GM18499 (cell line): ENCODE measurements at regions not wholly inside any gene's neighbourhood (a gene's known extent, or its start where the extent isn't known, plus 50 kb on each side); places are given as distances from the start of the nearest gene placed in this dataset.

Source experiments
- ATAC-seq: cut with Tn5 transposase; IDR thresholded peaks from one replicate; pipeline ENCODE4 v1.9.1; 2021; ENCODE audit warnings: moderate number of reproducible peaks; ENCODE audit not compliant: insufficient read depth, unreplicated experiment

GRCh38 chr10:31081937-31082840 lies 50.5 kb upstream of the ZNF438 start:
- no peak for ATAC-seq

- no peak for ATAC-seq
These were observed 52.1 kb upstream of the ZNF438 start for GRCh38 chr10:31083765-31084184.

- no peak for ATAC-seq
These were observed 55.3 kb upstream of the ZNF438 start for GRCh38 chr10:31087011-31087410.

- ATAC-seq = no peak
These were observed 56.2 kb upstream of the ZNF438 start for GRCh38 chr10:31087851-31088250.

GRCh38 chr10:31090894-31091607 lies 59.4 kb upstream of the ZNF438 start:
- no peak for ATAC-seq

GRCh38 chr10:31095677-31096560 lies 64.3 kb upstream of the ZNF438 start:
- ATAC-seq = no peak

- no peak for ATAC-seq
These were observed 66.4 kb upstream of the ZNF438 start for GRCh38 chr10:31098046-31098445.

- no peak for ATAC-seq
These were observed 67.4 kb upstream of the ZNF438 start for GRCh38 chr10:31099094-31099493.

- ATAC-seq = no peak
These were observed 68.0 kb upstream of the ZNF438 start for GRCh38 chr10:31099664-31100063.

- ATAC-seq = no peak
These were observed 68.5 kb upstream of the ZNF438 start for GRCh38 chr10:31100115-31100601.

- ATAC-seq = no peak
These were observed 69.0 kb upstream of the ZNF438 start for GRCh38 chr10:31100662-31101061.

- peak; percentile 73 for ATAC-seq
These were observed 69.5 kb upstream of the ZNF438 start for GRCh38 chr10:31101123-31101522.

GRCh38 chr10:31102421-31102820 lies 70.8 kb upstream of the ZNF438 start:
- no peak for ATAC-seq

GRCh38 chr10:31103112-31103511 lies 71.4 kb upstream of the ZNF438 start:
- no peak for ATAC-seq

- no peak for ATAC-seq
These were observed 81.3 kb upstream of the ZNF438 start for GRCh38 chr10:31112961-31113360.

- ATAC-seq = no peak
These were observed 84.6 kb upstream of the ZNF438 start for GRCh38 chr10:31116226-31116625.

GRCh38 chr10:31118556-31118955 lies 86.9 kb upstream of the ZNF438 start:
- ATAC-seq = no peak

GRCh38 chr10:31120392-31120791 lies 88.7 kb upstream of the ZNF438 start:
- ATAC-seq = no peak

GRCh38 chr10:31120961-31121685 lies 89.5 kb upstream of the ZNF438 start:
- no peak for ATAC-seq
